GM21423 (cell line): ENCODE measurements at regions not wholly inside any gene's neighbourhood (a gene's known extent, or its start where the extent isn't known, plus 50 kb on each side); places are given as distances from the start of the nearest gene placed in this dataset.

Experiments used
- ATAC-seq: cut with Tn5 transposase; IDR thresholded peaks from one replicate; pipeline ENCODE4 v1.9.1; 2021; ENCODE audit warnings: mild to moderate bottlenecking, moderate library complexity; ENCODE audit not compliant: unreplicated experiment

GRCh38 chr6:169887529-169888140 is 136.2 kb downstream of the ERMARD start:
- ATAC-seq: no peak

- no peak for ATAC-seq
Measured at GRCh38 chr6:169886631-169887227, 135.3 kb downstream of the ERMARD start.

GRCh38 chr6:169885831-169886230 is 134.4 kb downstream of the ERMARD start:
- no peak for ATAC-seq

- no peak for ATAC-seq
Measured at GRCh38 chr6:169885131-169885530, 133.7 kb downstream of the ERMARD start.

- no peak for ATAC-seq
Measured at GRCh38 chr6:169884158-169884557, 132.7 kb downstream of the ERMARD start.

GRCh38 chr6:169883316-169883715 is 131.9 kb downstream of the ERMARD start:
- no peak for ATAC-seq

- no peak for ATAC-seq
Measured at GRCh38 chr6:169881976-169882375, 130.6 kb downstream of the ERMARD start.

GRCh38 chr6:169881398-169881797 is 130.0 kb downstream of the ERMARD start:
- ATAC-seq: no peak

- ATAC-seq: no peak
Measured at GRCh38 chr6:169880516-169880915, 129.1 kb downstream of the ERMARD start.

- no peak for ATAC-seq
Measured at GRCh38 chr6:169869301-169869700, 117.9 kb downstream of the ERMARD start.

- ATAC-seq: no peak
Measured at GRCh38 chr6:169868458-169868857, 117.0 kb downstream of the ERMARD start.

GRCh38 chr6:169867751-169868191 is 116.3 kb downstream of the ERMARD start:
- ATAC-seq: no peak

- no peak for ATAC-seq
Measured at GRCh38 chr6:169866668-169867521, 115.5 kb downstream of the ERMARD start.

- ATAC-seq: no peak
Measured at GRCh38 chr6:169866140-169866534, 114.7 kb downstream of the ERMARD start.

- no peak for ATAC-seq
Measured at GRCh38 chr6:169865346-169866139, 114.1 kb downstream of the ERMARD start.

- no peak for ATAC-seq
Measured at GRCh38 chr6:169864148-169865020, 113.0 kb downstream of the ERMARD start.

- no peak for ATAC-seq
Measured at GRCh38 chr6:169863710-169864109, 112.3 kb downstream of the ERMARD start.

- no peak for ATAC-seq
Measured at GRCh38 chr6:169862892-169863525, 111.6 kb downstream of the ERMARD start.

GRCh38 chr6:169862043-169862891 is 110.8 kb downstream of the ERMARD start:
- ATAC-seq: no peak
